ENCODE measurements at regions not wholly inside any gene's neighbourhood (a gene's known extent, or its start where the extent isn't known, plus 50 kb on each side); places are given as distances from the start of the nearest gene placed in this dataset.
"Not testable (repeated sequence)": the region's sequence is repeated elsewhere in the genome, so short reads cannot be mapped to it uniquely, and the experiment has no call there.

GRCh38 chr5:17690473-17690872 lies 56.2 kb downstream of the TAF11L14 start:
- no peak for DNase-seq (ENCODE audit: low spot score)

DNA sequence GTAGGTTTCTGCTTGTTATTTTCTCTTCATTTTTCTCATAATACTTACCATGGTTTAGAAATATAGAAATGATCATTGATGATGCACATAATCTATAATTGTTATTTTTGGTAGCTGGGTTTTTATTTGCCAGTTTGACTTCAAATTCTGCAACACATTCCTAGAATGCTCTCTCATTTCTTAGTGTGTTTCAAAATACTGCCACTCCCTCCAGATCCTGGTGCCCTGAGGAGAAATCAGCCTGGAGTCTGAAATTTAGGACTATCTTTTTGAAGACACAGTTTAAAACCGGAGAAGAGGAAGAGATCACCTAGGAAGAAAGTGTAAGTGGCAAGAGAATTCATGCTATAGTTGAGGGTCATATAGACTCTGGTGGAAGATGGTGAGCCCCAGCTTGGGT lies 57.5 kb downstream of the TAF11L14 start:
- DNase-seq (ENCODE audit: low spot score), result no peak

DNA sequence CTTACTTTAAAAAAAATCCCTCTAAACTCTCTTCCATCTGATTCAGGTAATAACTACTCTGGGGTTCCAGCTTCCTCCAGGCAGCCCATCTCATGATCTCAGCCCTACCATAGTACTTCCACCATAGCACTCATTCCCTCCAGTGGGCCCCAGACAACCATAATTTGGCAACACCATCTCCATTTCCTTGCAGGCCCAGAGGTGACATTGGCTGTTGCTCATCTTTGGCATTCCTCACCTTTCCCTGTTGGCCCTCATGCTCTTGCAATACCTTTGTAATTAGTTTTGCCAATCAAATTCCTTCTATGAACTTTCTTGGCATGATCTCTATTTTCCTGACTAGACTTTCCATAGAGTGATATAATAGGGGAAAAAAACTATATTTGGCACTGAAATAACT lies 60.1 kb downstream of the TAF11L14 start:
- no peak for DNase-seq (ENCODE audit: low spot score)

- no peak for DNase-seq (ENCODE audit: low spot score)
Measured at GRCh38 chr5:17694914-17695313, 60.7 kb downstream of the TAF11L14 start.

DNA sequence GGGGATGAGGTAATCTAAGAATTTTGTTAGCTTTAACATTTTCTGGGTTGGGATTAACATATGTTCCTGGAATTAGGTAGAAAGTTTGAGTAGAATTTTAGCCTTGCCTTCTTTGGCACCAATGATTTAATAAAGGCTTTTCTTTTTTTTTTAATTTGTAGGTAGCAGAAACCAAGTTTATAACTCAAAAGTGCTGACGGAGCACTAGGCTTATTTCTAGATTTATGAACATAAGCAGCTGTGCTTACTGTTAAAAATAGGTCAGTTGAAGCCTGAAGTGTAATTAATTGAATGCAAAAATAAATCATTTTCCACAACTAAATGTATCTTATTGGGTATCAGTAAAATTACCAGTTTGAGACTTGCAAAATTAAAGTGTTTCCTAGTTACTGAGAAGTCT lies 62.4 kb downstream of the TAF11L14 start:
- DNase-seq (ENCODE audit: low spot score), result no peak

DNA sequence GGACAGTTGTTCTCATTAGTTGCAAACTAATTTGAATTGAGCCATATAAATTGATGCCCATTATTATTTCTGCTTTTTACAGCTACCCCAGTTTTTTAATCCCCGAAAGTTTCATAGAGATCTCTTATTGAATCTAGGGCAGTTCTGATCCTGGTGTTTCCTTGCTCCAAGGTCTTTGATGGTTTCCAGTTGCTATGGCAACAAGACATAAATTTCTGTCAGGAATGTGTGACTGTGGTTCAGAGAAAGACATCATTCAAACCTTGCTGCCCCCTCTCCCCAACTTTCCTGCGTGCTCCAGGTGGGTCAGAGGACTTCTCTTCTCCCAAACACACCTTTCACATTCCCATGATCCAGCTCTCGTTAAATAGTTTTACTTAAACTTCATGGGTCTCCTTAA lies 63.4 kb downstream of the TAF11L14 start:
- DNase-seq (ENCODE audit: low spot score), result no peak

GRCh38 chr5:17709011-17709710 lies 74.9 kb downstream of the TAF11L14 start:
- no peak for DNase-seq (ENCODE audit: low spot score)

DNA sequence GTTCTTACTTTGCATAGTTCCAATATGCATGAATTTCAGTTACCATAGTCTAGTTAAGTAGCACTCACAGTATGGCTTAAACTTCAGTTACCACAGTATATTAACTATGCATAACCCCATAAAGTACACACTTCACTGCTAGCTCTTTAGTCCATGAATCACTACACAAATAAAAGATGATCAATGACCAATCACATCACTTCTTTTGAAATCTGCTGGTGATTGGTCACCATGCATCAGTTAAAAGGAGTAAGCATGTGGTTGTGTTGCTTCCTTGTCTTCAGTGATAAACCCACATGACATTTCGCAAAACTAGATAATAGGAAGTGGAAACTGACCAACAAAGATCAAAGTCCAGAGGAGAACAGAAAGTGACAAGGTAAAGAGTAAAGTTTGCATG lies 79.0 kb downstream of the TAF11L14 start:
- no peak for DNase-seq (ENCODE audit: low spot score)

DNA sequence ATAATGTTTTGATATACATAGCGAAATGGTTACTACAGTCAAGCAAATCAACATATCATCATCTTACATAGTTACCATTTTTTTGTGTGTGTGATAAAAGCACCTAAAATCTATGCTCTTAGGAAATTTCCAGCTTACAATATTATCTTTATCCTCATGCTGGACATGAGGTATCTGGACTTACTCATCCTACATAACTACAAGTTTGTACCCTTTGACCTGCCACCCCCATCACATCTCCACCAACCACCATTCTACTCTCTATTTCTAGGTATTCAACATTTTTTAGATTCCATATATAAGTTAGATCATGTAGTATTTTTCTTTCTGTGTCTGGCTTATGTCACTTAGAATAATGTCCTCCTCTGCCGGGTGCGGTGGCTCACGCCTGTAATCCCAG lies 79.9 kb downstream of the TAF11L14 start:
- no peak for DNase-seq (ENCODE audit: low spot score)

GRCh38 chr5:17719592-17719991 lies 85.3 kb downstream of the TAF11L14 start:
- DNase-seq (ENCODE audit: low spot score), result no peak

DNA sequence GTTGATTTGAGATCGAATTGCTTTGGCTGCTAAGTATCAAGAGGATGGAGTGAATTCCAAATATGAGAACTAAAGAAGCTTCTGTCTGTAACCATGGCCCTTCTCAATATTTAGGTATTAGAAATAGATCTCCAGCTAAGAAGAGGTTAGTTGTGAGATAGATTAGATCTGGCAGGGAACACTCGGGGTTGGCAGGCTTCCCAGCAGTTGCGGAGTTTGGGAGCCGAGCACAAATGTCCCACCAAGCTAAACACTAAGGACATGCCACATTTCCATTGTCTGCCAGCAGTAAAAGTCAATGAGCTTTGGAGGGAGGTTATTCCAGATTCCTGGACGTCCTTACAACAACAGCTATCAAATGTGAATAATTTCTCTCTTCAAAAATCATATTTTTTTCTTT lies 85.8 kb downstream of the TAF11L14 start:
- DNase-seq (ENCODE audit: low spot score), result no peak

DNA sequence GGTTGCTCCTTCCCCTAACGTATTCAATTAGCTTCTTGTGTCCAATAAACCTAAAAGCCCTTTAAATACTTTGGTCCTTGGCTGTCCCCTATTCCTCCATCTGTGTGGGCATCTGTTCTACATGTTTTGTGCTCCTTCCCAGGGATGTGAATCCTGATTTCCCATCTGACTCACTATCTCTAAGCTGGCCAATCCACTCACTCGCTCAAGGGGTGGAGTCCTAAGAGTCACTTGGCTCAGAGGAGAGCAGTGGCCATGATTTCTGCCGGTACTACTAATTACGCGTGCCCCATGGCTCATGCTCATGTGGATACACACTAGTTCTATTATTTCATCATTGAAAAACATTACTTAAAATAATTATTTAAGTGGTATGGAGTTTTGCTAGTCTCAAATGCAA lies 89.6 kb downstream of the TAF11L14 start:
- no peak for DNase-seq (ENCODE audit: low spot score)

DNA sequence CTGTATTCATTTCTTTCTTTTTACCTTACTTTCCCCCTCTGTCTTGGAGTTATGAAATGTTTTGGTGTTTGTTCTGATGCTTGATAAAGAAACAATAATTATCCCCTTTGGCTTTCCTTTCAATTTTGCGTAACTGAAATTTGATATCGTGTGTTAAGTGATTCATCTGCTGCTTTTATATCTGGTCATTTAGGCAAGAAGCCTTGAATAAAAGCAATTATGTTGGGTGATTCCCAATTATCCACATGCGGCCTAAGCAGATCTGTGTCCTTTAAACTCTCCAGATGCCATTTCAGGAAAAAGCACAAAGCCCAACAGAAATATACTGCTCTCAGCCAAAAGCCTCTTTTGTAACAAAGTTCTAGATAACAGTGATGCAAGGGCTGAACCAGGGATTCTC lies 92.8 kb downstream of the TAF11L14 start:
- DNase-seq (ENCODE audit: low spot score), result no peak

DNA sequence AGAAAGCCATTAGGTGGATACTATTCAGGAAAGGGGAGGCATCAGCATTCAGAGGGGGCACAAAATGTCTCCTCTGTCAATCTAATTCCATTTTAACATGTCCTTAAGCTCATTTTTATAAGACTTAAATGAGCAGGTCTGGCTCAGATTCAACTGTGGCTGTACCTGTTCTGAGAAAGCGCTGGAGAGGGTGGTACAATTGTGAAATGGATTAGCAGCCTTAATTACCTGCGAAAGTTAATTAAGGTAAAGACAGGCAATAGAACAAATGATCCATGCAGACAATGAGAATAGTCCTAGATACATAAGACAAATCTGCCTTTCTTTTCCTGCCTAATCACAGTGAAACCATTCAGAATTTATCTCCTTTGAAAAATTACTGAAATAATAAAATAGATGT lies 96.2 kb downstream of the TAF11L14 start:
- DNase-seq (ENCODE audit: low spot score), result no peak

DNA sequence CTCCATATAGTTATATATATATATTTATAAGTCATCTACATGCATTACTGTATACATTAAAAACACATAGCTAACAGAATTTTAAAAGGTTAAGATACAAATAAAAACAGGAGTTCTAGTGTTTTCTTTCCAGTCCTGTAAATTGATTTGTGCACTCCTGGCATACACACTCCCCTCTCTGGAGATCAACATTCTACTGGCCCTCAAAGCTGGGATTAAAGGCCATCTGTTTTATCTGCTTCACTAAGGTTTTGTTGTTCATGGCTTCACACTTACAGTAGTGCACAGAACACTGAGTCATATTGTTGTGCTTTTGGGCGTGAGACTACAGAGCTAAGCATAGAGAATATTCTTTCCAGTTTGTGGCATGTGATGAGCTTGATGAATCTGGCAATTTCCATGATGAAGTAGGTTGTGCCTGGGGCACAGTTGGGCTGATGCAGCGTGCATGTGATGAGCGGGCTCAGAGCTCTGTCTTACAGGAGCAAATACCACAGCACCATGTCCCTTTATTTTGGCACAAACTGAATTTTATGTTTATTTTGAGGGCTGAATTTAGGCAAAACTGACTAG lies 98.2 kb downstream of the TAF11L14 start:
- DNase-seq (ENCODE audit: low spot score), result no peak

GRCh38 chr5:17734011-17734410 lies 99.8 kb downstream of the TAF11L14 start:
- no peak for DNase-seq (ENCODE audit: low spot score)

DNA sequence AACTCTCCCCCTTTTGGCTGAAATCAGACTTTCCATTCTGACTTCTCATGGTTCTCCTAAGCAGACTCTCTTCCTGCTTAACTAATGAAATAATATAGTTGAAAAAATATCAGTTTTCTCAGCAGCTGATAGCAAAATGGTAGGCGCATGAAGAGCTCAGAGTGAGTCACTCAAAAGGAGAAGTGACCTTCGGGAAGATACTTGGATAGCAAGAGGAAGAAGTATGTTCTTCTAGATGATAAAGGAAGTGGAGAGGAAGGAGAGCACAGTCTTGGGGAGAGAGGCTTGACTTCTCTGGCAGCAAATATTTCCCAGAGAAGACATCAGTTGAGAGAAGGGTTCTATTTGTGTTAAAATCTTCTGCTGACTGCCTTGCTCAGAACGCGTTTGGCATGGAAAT lies 101.5 kb downstream of the TAF11L14 start:
- no peak for DNase-seq (ENCODE audit: low spot score)

DNA sequence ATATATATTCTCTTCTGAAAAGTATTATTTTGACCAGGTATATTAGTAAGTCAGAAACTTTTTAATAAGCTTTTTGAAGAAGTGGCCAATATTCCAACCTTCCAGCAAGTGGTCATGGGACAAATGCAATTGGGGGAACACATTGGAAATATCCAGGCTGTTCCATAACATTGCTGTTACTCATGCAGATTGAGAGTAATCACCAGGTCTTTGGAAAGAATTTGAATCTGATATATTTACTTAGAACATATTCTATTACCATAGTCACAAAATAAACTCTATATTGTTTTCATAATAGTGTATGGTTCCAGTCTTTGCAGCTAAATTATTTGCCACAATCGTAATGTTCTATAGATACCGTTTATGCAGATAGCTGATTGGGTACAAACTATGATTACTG lies 102.8 kb downstream of the TAF11L14 start:
- DNase-seq (ENCODE audit: low spot score), result no peak

DNA sequence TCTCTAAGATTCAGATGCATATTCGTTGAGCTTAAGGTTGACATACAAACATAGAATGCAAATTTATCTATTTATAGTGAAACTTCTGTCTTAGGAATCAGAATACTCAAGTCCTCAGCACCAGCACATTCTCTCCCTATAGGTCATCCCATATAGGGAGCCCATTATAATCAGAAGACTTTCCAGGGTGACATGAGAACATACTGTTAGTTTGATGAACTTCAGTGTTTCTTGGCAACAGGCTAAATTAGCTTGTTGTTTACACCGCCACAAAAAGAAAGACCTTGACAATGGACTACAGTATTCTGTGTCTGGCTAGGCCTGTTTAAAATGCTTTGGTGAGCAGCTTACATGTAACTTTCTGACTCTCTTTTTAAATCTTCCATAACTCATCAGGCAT lies 104.2 kb downstream of the TAF11L14 start:
- DNase-seq (ENCODE audit: low spot score), result no peak

GRCh38 chr5:17743580-17744435 lies 109.5 kb downstream of the TAF11L14 start:
- DNase-seq (ENCODE audit: low spot score), result no peak

DNA sequence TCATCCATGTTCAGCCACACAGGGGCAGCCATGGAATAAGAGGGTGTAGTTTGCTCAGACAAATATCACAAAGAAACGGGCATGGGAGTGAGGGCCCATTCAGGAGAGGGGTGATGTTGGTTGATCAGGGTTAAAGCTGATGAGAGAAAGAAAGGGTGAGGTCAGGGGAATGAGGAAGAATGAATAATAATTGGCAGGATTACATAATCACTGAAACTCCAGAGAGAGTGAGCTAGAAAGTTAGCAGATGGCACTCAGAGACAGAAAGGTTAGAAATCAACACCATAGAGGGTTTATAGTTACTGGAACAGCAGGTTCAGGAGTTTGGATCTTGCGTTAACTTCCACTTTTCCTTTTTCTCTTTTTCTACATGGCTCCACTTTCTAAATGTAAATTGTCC lies 113.9 kb downstream of the TAF11L14 start:
- no peak for DNase-seq (ENCODE audit: low spot score)

GRCh38 chr5:17748941-17749340 lies 114.7 kb downstream of the TAF11L14 start:
- DNase-seq (ENCODE audit: low spot score), result no peak

DNA sequence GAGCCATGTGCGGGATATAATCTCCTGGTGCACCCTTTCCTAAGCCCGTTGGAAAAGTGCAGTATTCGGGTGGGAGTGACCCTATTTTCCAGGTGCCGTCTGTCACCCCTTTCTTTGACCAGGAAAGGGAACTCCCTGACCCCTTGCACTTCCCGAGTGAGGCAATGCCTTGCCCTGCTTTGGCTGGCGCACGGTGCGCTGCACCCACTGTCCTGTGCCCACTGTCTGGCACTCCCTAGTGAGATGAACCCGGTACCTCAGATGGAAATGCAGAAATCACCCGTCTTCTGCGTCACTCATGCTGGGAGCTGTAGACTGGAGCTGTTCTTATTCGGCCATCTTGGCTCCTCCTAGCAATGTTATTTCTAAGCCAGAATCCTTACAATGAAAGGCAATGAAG lies 121.1 kb downstream of the TAF11L14 start:
- DNase-seq (ENCODE audit: low spot score), result not testable (repeated sequence)

All from HuH-7.5 (cell line).